Endodermal cell (in vitro differentiated cells): ENCODE measurements at regions not wholly inside any gene's neighbourhood (a gene's known extent, or its start where the extent isn't known, plus 50 kb on each side); places are given as distances from the start of the nearest gene placed in this dataset.
"Not testable (repeated sequence)": the region's sequence is repeated elsewhere in the genome, so short reads cannot be mapped to it uniquely, and the experiment has no call there.

ENCODE experiments used
- DNase-seq: peaks from one replicate; pipeline ENCODE4 v3.0.0-alpha.2; 2017
- H3K27ac ChIP-seq: 2 replicates; pipeline ENCODE4 v1.5.1; 2013; ENCODE audit warnings: mild to moderate bottlenecking, low read depth, low read length, moderate library complexity
- H3K27me3 ChIP-seq: 2 replicates; pipeline ENCODE4 v1.6.1; 2013; ENCODE audit warnings: mild to moderate bottlenecking, low read length, moderate library complexity; ENCODE audit not compliant: insufficient read depth, control insufficient read depth, poor library complexity, severe bottlenecking
- H3K36me3 ChIP-seq: 2 replicates; pipeline ENCODE4 v1.7.0; 2013; ENCODE audit warnings: mild to moderate bottlenecking, low read length, moderate library complexity; ENCODE audit not compliant: control insufficient read depth, insufficient read depth
- H3K4me1 ChIP-seq: one replicate; pipeline ENCODE4 v1.7.0; 2013; ENCODE audit warnings: low read length; ENCODE audit not compliant: control insufficient read depth, insufficient read depth
- H3K4me3 ChIP-seq: 2 replicates; pipeline ENCODE4 v1.5.1; 2013; ENCODE audit warnings: mild to moderate bottlenecking, low read length, moderate library complexity
- H3K9ac ChIP-seq: 2 replicates; pipeline ENCODE4 v1.6.1; 2013; ENCODE audit warnings: mild to moderate bottlenecking, low read length, moderate library complexity; ENCODE audit not compliant: poor library complexity, severe bottlenecking; ENCODE audit errors: extremely low read depth
- H3K9me3 ChIP-seq: 2 replicates; pipeline ENCODE4 v1.6.1; 2013; ENCODE audit warnings: mild to moderate bottlenecking, low read length, moderate library complexity; ENCODE audit not compliant: control insufficient read depth
- H3K27ac Mint-ChIP-seq: 2 replicates; pipeline ENCODE4 v1.8.0; 2020; ENCODE audit warnings: mixed read lengths
- H3K27me3 Mint-ChIP-seq: 2 replicates; pipeline ENCODE4 v1.8.0; 2021; ENCODE audit warnings: mild to moderate bottlenecking, mixed read lengths; ENCODE audit not compliant: insufficient read depth
- H3K36me3 Mint-ChIP-seq: 2 replicates; pipeline ENCODE4 v1.8.0; 2020; ENCODE audit warnings: low read depth, mixed read lengths
- H3K4me1 Mint-ChIP-seq: 2 replicates; pipeline ENCODE4 v1.8.0; 2020; ENCODE audit warnings: mixed read lengths
- H3K4me3 Mint-ChIP-seq: 2 replicates; pipeline ENCODE4 v1.8.0; 2020; ENCODE audit warnings: mild to moderate bottlenecking, moderate library complexity, mixed read lengths
- H3K9me3 Mint-ChIP-seq: 2 replicates; pipeline ENCODE4 v1.8.0; 2020; ENCODE audit warnings: mild to moderate bottlenecking, mixed read lengths
- WGBS, 2 experiments: methylation state at CpG; one replicate each; pipeline versions ENCODE4 v1.1.5 to v1.1.7; 2013; ENCODE audit warnings: missing lambda C conversion rate in 2 of 2, mixed read lengths in 1 of 2; ENCODE audit not compliant: insufficient coverage in 1 of 2, insufficient read length in 1 of 2; 5-methylcytosine and 5-hydroxymethylcytosine counted together
- TF ChIP-seq, protein P1 (sequence below): fragments of 200-600 bp; sonication (generic); conservative IDR thresholded peaks from 2 replicates; pipeline ENCODE4 v1.5.0; 2021; ENCODE audit warnings: antibody characterized with exemption, mild to moderate bottlenecking

DNA sequence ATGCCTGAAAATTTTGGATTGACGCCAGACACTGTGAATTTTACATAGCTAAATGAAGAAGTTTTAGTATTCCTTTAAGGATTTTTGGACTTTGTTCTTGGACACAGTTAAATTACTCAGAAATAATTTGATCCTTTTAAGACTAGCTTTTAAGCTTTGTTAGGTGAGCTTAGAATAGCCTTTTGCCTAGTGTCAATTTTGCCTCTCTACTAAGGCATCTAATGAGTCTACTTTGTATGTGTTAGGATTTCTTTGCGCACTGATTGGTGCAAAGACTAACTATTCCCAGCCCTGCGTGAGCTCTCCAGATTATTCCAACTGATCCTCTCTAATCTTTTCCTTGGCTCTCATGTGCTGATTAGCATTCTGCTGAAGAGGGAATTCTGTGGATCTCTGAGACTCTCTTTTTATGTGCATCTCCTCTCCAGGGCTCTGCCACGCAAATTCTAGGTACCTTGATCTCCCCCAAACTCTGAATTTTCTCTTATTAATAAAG, 128.1 kb upstream of the BCL9 start:
- Histone ChIP-seq H3K27ac (no peak overlapping the region), H3K9ac (no peak overlapping the region), H3K27me3 (peaks cover 8% of the 10 kb centered on the region), H3K4me1 (no peaks in the 10 kb centered on the region), H3K4me3 (no peak overlapping the region), H3K9me3 (peaks cover 10% of the 10 kb centered on the region), H3K36me3 (no peaks in the 10 kb centered on the region)
- no peak for DNase-seq
- WGBS, 2 experiments: 88 to 93% methylated on average over 2 to 4 of the region's 4 CpGs
- Mint-ChIP-seq H3K4me1 (no peaks in the 10 kb centered on the region), H3K9me3 (peaks cover 17% of the 10 kb centered on the region), H3K27ac (no peak overlapping the region), H3K36me3 (no peaks in the 10 kb centered on the region), H3K4me3 (no peak overlapping the region), H3K27me3 (peaks cover 2% of the 10 kb centered on the region)
- TF ChIP-seq, protein P1, sequence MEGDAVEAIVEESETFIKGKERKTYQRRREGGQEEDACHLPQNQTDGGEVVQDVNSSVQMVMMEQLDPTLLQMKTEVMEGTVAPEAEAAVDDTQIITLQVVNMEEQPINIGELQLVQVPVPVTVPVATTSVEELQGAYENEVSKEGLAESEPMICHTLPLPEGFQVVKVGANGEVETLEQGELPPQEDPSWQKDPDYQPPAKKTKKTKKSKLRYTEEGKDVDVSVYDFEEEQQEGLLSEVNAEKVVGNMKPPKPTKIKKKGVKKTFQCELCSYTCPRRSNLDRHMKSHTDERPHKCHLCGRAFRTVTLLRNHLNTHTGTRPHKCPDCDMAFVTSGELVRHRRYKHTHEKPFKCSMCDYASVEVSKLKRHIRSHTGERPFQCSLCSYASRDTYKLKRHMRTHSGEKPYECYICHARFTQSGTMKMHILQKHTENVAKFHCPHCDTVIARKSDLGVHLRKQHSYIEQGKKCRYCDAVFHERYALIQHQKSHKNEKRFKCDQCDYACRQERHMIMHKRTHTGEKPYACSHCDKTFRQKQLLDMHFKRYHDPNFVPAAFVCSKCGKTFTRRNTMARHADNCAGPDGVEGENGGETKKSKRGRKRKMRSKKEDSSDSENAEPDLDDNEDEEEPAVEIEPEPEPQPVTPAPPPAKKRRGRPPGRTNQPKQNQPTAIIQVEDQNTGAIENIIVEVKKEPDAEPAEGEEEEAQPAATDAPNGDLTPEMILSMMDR: no peak

DNA sequence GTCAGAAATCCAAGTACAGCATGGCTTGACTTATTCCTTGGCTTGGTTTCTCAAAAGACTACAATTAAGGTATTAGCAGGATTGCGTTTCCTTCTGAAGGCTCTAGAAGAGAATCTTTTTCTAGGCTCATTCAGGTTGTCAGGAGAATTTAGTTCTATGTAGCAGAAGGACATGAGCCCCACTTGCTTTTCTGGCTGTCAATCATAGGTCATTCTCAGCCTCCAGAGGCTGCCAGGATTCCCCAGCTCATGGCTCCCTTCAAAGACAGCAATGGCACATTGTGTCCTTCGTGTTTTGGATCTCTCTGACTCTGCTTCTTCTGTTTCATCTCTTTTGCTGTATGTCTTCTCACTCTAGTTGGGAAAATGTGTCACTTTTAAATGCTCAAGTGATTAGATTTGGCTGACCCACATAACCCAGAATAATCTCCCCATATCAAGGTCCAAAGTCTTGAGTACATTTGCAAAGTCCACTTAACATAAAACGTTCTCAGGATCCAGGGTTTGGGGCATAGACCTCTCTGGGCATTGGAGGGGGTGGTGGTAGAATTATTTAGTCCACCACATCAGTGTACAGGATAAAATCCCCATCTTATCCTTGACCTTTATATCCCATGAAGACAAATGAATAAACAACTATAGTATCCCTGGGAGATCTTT, 126.7 kb upstream of the BCL9 start:
- Histone ChIP-seq H3K27ac (no peak overlapping the region), H3K9me3 (peaks cover 9% of the 10 kb centered on the region), H3K27me3 (peaks cover 8% of the 10 kb centered on the region), H3K36me3 (no peaks in the 10 kb centered on the region), H3K9ac (no peak overlapping the region), H3K4me1 (no peaks in the 10 kb centered on the region), H3K4me3 (no peak overlapping the region)
- Mint-ChIP-seq H3K4me1 (no peaks in the 10 kb centered on the region), H3K27ac (no peak overlapping the region), H3K4me3 (no peak overlapping the region), H3K27me3 (peaks cover 2% of the 10 kb centered on the region), H3K9me3 (peaks cover 13% of the 10 kb centered on the region), H3K36me3 (no peaks in the 10 kb centered on the region)
- TF ChIP-seq, protein P1: no peak
- 80 to 100% methylated on average over 2 of the region's 3 CpGs for WGBS, 2 experiments
- no peak for DNase-seq

DNA sequence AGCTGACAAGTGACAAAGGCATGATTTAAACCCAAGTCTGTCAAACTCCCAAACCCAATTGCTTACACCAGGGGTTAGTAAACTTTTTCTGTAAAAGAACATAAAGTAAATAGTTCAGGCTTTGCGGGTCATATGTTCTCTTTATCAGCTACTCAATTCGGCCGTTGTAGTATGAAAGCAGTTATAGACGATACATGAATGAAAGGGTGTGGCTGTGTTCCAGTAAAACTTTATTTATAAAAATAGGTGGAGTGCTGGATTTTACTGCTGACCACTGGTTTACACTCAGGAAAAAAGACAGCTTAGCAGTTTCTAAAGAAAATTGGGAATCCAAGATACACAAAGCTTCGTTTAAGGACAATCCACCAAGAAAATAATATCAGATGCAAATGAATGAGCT, 124.3 kb upstream of the BCL9 start:
- Mint-ChIP-seq H3K27me3 (peaks cover 2% of the 10 kb centered on the region), H3K36me3 (no peaks in the 10 kb centered on the region), H3K4me3 (no peak overlapping the region), H3K4me1 (no peaks in the 10 kb centered on the region), H3K9me3 (peaks cover 1% of the 10 kb centered on the region), H3K27ac (no peak overlapping the region)
- DNase-seq: no peak
- Histone ChIP-seq H3K27ac (no peak overlapping the region), H3K4me3 (no peak overlapping the region), H3K9me3 (no peaks in the 10 kb centered on the region), H3K27me3 (peaks cover 8% of the 10 kb centered on the region), H3K36me3 (no peaks in the 10 kb centered on the region), H3K9ac (no peak overlapping the region), H3K4me1 (no peaks in the 10 kb centered on the region)
- 90 to 94% methylated on average over 4 to 5 of the region's 5 CpGs for WGBS, 2 experiments
- TF ChIP-seq, protein P1: no peak

DNA sequence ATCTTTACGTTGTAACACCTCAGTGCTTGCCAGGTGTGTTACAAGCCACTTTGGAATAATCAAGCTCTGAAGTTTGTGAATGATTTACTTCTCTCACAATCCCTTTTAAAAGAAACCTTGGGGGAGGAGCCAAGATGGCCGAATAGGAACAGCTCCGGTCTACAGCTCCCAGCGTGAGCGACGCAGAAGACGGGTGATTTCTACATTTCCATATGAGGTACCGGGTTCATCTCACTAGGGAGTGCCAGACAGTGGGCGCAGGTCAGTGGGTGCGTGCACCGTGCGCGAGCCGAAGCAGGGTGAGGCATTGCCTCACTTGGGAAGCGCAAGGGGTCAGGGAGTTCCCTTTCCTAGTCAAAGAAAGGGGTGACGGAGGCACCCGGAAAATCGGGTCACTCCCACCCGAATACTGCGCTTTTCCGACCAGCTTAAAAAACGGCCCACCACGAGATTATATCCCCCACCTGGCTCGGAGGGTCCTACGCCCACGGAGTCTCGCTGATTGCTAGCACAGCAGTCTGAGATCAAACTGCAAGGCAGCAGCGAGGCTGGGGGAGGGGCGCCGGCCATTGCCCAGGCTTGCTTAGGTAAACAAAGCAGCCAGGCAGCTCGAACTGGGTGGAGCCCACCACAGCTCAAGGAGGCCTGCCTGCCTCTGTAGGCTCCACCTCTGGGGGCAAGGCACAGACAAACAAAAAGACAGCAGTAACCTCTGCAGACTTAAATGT, 118.0 kb upstream of the BCL9 start:
- 79% methylated on average over 31 of the region's 31 CpGs; no CpG with 5 or more reads in 1 of the 2 experiments for WGBS, 2 experiments
- not testable (repeated sequence) for H3K4me1 ChIP-seq, H3K4me3 ChIP-seq, DNase-seq, H3K27me3 ChIP-seq, H3K36me3 Mint-ChIP-seq, H3K9me3 ChIP-seq, H3K4me1 Mint-ChIP-seq, H3K36me3 ChIP-seq, H3K27ac Mint-ChIP-seq, H3K27me3 Mint-ChIP-seq, H3K27ac ChIP-seq, H3K9ac ChIP-seq
- Mint-ChIP-seq H3K9me3 (peaks cover 12% of the 10 kb centered on the region), H3K4me3 (peak overlapping the region; percentile 44)
